Right lobe of liver (tissue), 4 donors: ENCODE measurements at regions not wholly inside any gene's neighbourhood (a gene's known extent, or its start where the extent isn't known, plus 50 kb on each side); places are given as distances from the start of the nearest gene placed in this dataset.

Source experiments
- CTCF ChIP-seq, 4 donors: fragments of 200-600 bp in 3 of 4; fragments of 450-650 bp in 1 of 4; IDR thresholded peaks; one replicate each; pipeline versions ENCODE4 v1.5.1 to v1.8.0; 2016 to 2022; ENCODE audit warnings: antibody characterized with exemption in 4 of 4, mild to moderate bottlenecking in 2 of 4
- POLR2A ChIP-seq: fragments of 450-650 bp; IDR thresholded peaks from one replicate; pipeline ENCODE4 v1.6.1; 2017; ENCODE audit warnings: antibody characterized with exemption, mild to moderate bottlenecking
- donor health status: DM: no; HTN: no; CAD: no.
- donor health status: DM: no; HTN: no; CAD: no.
- donor health status: DM: no; HTN: yes; CAD: no.

DNA sequence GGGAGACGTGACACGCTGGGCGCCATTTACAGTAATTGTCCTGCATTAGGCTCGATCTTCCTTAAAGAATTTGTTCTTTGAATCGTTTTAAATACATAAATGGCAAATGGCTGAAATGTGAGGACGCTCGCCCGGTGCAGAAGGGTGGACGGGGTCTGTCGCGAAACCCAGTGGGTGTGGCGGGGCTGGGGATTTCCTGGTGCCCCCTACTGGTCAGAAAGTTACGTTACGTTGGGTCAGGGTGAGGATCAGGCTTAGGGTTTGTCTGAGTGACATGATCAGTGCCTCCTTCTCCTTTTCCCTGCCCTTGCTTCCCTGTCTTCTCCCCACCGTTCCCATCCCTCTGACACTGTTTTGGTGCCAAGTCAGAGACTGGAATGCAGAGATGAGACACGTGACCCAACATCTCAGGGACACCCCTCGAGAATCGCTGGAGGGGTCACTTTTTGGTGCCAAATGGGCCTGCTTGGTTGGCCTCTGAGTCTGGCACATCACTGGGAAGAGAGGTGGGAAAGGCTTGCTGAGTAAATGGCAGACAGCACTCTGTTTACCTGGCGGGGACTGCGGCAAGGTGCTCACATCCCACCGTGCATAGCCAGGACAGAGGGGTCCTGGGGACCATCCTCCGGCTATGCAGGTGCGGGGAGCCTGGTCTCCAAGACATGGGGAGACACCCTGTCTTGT is 1107.6 kb downstream of the BRD1 start:
- TF ChIP-seq CTCF (IDR thresholded peaks at IDR 0.05) (no peak), POLR2A (no peak)
